PC-3 (cell line): ENCODE measurements at regions not wholly inside any gene's neighbourhood (a gene's known extent, or its start where the extent isn't known, plus 50 kb on each side); places are given as distances from the start of the nearest gene placed in this dataset.

Experiments used
- EZH2 ChIP-seq: fragments of 300-600 bp; sonication (generic); IDR thresholded peaks from one replicate; pipeline ENCODE4 v1.6.1; 2017; ENCODE audit warnings: antibody characterized with exemption, mild to moderate bottlenecking, low read length; ENCODE audit not compliant: unreplicated experiment
- TF ChIP-seq, protein P1 (sequence below): fragments of 300-600 bp; sonication (generic); conservative IDR thresholded peaks from 2 replicates; pipeline ENCODE4 v1.5.1; 2017; ENCODE audit warnings: antibody characterized with exemption, low read depth, mild to moderate bottlenecking, low read length

DNA sequence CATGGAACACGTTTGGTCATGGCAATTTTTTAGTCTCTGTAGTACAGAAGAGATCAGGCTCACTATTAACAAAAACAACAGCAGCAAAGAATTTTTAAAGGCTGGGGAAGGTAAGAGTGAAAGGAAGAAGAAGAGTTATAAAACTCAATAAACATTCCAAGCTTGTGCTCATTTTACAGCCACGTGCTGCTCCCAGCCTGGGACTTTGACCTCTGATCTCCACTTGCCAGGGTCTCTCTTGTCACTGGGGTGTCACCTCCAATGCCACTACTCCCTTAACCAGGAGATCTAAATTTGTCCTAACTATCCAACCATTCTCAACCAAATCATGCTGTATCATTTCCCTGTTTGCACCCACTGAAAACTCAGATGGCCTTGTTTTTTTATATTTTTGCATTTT is 605.1 kb downstream of the VRK1 start:
- TF ChIP-seq, protein P1, sequence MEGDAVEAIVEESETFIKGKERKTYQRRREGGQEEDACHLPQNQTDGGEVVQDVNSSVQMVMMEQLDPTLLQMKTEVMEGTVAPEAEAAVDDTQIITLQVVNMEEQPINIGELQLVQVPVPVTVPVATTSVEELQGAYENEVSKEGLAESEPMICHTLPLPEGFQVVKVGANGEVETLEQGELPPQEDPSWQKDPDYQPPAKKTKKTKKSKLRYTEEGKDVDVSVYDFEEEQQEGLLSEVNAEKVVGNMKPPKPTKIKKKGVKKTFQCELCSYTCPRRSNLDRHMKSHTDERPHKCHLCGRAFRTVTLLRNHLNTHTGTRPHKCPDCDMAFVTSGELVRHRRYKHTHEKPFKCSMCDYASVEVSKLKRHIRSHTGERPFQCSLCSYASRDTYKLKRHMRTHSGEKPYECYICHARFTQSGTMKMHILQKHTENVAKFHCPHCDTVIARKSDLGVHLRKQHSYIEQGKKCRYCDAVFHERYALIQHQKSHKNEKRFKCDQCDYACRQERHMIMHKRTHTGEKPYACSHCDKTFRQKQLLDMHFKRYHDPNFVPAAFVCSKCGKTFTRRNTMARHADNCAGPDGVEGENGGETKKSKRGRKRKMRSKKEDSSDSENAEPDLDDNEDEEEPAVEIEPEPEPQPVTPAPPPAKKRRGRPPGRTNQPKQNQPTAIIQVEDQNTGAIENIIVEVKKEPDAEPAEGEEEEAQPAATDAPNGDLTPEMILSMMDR = no peak
- no peak for TF ChIP-seq EZH2
